ENCODE measurements at regions not wholly inside any gene's neighbourhood (a gene's known extent, or its start where the extent isn't known, plus 50 kb on each side); places are given as distances from the start of the nearest gene placed in this dataset.
"Not testable (repeated sequence)": the region's sequence is repeated elsewhere in the genome, so short reads cannot be mapped to it uniquely, and the experiment has no call there.

DNA sequence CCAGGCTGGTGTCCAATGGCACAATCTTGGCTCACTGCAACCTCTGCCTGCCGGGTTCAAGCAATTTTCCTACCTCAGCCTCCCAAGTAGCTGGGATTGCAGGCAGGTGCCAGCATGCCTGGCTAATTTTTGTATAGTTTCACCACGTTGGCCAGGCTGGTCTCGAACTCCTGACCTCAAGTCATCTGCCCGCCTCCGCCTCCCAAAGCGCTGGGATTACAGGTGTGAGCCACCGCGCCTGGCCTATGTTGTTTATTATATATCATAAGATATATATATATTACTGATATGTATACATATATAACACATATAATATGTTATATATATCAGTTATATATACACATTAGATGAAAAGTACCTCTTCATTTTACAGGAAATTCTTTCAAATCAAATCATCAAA, 914.7 kb downstream of the FOXD4L5 start:
- not testable (repeated sequence) for H3K36me3 Mint-ChIP-seq (ENCODE audit: low read depth); H3K4me1 Mint-ChIP-seq (ENCODE audit: low read depth); DNase-seq; H3K4me3 Mint-ChIP-seq; H3K27ac Mint-ChIP-seq; H3K27me3 Mint-ChIP-seq; H3K9me3 Mint-ChIP-seq

DNA sequence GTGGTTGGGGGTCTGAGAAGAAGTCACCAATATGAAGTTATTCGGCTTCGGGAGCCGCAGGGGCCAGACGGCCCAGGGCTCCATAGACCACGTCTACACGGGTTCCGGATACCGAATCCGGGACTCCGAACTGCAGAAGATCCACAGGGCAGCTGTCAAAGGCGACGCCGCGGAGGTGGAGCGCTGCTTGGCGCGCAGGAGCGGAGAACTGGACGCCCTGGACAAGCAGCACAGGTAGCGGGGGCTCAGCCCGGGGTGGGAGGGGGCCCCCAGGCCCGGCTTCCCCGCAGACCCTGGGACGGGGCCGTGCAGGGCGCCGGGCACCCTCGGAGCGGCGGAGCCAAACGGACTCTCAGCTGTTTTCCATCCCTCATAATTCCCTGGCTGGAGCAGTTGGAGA, 915.4 kb downstream of the FOXD4L5 start:
- DNase-seq, result peak; percentile 37
- not testable (repeated sequence) for H3K27ac Mint-ChIP-seq; H3K36me3 Mint-ChIP-seq (ENCODE audit: low read depth); H3K4me3 Mint-ChIP-seq; H3K4me1 Mint-ChIP-seq (ENCODE audit: low read depth); H3K27me3 Mint-ChIP-seq; H3K9me3 Mint-ChIP-seq

DNA sequence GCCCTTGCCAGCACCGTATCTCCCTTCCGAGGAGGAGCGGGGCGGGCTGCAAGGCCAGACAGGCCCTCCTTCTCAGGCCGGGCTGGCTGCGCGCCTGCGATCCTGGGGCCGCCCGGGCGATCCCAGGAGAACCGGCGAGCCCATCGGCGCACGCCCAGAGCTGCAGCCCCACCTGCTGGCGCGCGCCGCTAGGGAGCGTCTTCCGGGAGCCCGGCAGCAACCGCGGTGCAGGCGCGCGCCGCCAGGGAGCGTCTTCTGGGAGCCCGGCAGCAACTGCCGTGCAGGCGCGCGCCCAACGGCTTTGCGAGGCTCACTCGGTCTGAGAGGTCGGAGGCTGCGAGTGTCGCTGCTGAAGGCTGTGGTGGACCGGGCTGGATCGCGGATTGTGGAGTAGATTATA, 915.9 kb downstream of the FOXD4L5 start:
- peak; percentile 90 for DNase-seq
- not testable (repeated sequence) for H3K36me3 Mint-ChIP-seq (ENCODE audit: low read depth); H3K4me1 Mint-ChIP-seq (ENCODE audit: low read depth); H3K27ac Mint-ChIP-seq; H3K27me3 Mint-ChIP-seq; H3K4me3 Mint-ChIP-seq; H3K9me3 Mint-ChIP-seq

DNA sequence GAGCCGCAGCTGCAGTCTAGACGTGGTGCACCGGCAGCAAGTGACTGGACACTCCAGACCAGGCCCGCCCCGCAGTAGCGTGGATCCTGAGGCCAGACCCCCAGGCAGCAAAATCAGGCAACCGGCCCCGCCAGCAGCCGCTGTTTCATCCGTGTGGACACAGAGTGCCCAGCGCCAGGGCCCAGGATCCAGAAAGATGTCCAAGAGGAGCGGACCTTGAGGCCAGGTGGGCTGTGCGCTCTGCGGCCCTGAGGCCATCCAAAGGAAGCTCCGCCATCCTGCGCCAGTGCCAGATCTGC, 916.4 kb downstream of the FOXD4L5 start:
- H3K4me1 Mint-ChIP-seq (ENCODE audit: low read depth); H3K27me3 Mint-ChIP-seq; H3K36me3 Mint-ChIP-seq (ENCODE audit: low read depth); DNase-seq; H3K27ac Mint-ChIP-seq; H3K9me3 Mint-ChIP-seq: not testable (repeated sequence)
- H3K4me3 Mint-ChIP-seq, result peak overlapping the region; percentile 65

DNA sequence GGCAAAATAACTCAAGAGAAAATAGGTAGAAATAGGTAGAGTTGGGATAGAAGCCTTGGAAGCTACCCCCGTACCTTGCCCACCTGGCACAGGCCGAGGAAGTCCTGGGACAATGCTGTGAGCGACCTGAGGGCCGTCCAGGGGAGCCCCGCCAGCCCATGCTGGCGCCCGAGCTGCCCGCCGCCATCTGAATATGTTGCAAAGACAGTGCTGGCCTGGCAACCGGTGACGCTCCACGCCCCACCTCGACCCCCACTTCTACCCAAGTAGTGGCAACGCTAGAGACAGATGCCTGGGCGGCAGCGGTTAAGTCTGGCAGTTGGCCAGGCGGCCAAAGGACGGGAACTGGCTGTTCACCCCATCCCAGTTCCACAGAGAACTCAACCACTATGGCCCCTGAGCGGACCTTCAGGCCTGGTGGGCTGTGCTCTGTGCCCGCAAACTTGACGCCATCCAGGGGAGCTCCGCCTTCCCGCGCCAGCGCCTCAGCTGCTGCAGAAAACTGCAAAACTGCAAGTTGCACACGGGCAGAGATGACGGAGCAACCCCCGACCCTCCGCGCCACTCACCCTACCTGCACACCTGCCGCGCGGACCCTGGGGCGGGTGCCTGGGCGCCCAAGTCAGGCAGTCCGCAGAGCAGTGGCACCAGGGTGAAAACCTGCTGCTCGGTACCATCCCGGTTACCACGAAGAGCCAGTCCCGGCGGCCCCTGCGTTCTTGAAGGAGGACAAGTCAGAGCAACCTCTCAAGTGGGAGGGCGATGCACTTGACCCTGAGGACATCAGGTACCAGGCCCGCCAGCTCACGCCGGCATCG, 917.0 kb downstream of the FOXD4L5 start:
- peak; percentile 46 for DNase-seq
- H3K27me3 Mint-ChIP-seq; H3K9me3 Mint-ChIP-seq; H3K36me3 Mint-ChIP-seq (ENCODE audit: low read depth); H3K4me1 Mint-ChIP-seq (ENCODE audit: low read depth); H3K27ac Mint-ChIP-seq: not testable (repeated sequence)
- H3K4me3 Mint-ChIP-seq, result peak overlapping the region; percentile 65

Measured in activated T-cell treated with anti-CD3 and anti-CD28 coated beads, Interleukin-2, amount 50 U/mL, for 24 hours (primary cell).